ENCODE measurements at regions not wholly inside any gene's neighbourhood (a gene's known extent, or its start where the extent isn't known, plus 50 kb on each side); places are given as distances from the start of the nearest gene placed in this dataset.

- TF ChIP-seq EZH2 (IDR thresholded peaks at IDR 0.05) (no peak), POLR2AphosphoS5 (IDR thresholded peaks at IDR 0.05; ENCODE audit: borderline replicate concordance, low read depth, low read length) (no peak)
Measured at GRCh38 chr5:98144710-98145109, 628.8 kb upstream of the RGMB start.

All from SK-N-MC (cell line).